ENCODE measurements at regions not wholly inside any gene's neighbourhood (a gene's known extent, or its start where the extent isn't known, plus 50 kb on each side); places are given as distances from the start of the nearest gene placed in this dataset.

- DNase-seq, result no peak
Observed at GRCh38 chr2:220188031-220188430, 560.6 kb downstream of the SLC4A3 start.

DNA sequence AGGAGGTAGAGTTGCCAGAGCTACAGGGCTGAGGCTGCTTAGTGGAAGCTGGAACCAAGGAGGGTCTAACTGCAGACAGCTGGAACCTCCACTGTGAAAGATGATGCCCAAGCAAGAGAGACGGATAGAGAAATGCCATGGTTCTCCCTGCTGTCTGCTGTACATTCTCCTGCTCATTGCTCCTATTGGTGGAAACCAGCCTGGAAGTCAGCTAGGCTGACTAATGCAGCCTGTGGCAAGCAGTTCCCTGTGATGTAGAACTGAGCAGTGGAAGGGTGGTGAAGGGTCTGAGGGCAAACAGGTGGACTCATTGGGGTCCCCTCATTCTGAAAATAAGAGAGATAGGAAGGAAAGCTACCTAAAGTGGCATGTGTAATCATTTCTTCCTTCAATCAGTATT lies 563.6 kb downstream of the SLC4A3 start:
- no peak for DNase-seq

DNA sequence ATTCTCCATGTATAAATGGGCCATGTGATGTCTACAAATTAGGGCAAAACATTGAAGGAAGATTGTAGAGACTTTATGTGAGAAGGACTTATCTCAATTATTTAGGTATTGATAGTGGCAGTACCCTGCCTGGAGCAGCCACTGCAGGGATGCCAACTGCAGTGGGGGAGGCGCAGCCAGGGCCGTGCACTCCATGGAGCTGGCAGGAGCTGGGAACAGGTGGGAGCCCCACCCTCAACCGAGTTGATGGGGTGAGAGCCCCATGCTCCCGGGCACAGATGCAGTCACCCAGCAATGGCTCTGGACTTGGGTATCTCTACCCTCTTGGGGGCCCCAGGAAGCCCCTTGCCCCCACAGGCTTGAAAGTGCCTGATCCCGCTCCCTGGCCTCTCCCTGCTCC lies 564.3 kb downstream of the SLC4A3 start:
- DNase-seq, result no peak

DNA sequence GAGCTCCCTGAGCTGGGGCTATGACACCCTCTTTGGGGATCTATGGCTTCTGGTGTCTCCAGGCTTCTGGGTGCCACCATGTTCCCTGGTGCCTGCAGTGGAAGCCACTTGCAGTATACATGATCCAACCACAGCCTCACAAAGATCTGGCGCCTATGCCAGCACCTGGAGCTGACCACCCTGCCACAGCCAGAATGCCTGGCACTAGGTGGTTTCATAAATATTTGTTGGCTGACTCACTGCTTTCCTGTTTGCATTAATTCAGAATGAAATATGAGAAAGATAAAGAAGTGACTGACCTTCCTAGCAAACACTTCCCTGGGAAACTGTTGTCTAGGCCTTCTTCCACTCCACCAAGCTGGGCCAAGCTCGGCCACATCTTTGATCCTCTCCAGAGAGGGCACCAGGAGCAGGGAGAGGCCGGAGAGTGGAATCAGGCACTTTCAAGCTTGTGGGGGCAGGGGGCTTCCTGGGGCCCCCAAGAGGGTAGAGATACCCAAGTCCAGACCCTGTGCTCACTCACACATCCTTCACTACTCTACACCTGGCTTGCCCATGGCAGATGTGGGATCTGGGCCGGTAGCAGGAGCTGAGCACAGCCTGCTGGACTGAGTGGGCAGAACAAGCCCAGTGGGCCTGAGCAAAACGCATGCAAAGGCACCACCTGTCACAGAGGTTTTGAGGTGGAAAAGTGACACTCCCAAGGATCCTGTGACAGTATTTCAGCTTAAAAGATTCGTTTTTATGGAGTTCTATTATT lies 565.7 kb downstream of the SLC4A3 start:
- DNase-seq, result no peak

GRCh38 chr2:220194630-220195584 lies 567.5 kb downstream of the SLC4A3 start:
- DNase-seq, result peak; percentile 23

DNA sequence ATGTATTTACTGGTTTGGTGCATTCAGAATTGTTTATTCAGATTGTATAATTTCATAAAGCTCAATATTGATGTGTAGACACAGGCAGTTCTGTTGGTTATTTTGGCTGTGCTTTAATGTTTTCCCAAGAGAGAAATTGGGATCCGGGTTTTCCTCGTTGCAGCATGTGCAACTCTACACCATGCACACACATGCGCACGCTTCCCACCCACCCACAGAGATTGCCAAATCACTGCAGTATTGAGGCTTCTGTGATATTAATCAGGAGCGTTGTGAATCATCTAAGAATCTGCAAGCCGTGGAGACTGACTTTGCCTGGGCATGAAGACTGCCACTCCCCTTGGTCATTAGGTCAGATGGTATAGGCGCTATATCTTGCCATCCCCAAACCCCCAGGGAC lies 571.5 kb downstream of the SLC4A3 start:
- DNase-seq, result no peak

- no peak for DNase-seq
Observed at GRCh38 chr2:220202066-220202465, 574.6 kb downstream of the SLC4A3 start.

- no peak for DNase-seq
Observed at GRCh38 chr2:220209093-220209492, 581.7 kb downstream of the SLC4A3 start.

GRCh38 chr2:220209751-220210150 lies 582.3 kb downstream of the SLC4A3 start:
- no peak for DNase-seq

- no peak for DNase-seq
Observed at GRCh38 chr2:220212296-220213080, 585.1 kb downstream of the SLC4A3 start.

DNA sequence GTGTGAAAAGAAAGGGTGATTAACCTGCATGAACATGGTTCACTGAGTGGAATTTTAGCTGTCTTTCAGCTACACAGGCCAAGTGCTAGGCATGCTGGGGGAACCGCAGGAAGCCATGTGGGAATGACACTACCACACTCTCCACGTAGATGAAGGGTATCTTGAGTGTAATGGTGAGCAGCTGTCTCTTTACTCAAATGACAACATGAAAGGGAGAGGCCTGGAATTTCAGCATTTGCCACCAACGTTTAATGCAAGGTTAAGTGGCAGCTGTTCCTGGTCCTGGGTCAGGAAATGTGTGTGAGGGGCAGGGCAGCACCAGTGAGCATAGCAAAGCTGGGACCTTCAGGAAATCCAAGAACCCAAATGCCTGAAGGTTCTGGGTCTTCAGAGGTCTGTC lies 588.4 kb downstream of the SLC4A3 start:
- DNase-seq, result peak; percentile 30

DNA sequence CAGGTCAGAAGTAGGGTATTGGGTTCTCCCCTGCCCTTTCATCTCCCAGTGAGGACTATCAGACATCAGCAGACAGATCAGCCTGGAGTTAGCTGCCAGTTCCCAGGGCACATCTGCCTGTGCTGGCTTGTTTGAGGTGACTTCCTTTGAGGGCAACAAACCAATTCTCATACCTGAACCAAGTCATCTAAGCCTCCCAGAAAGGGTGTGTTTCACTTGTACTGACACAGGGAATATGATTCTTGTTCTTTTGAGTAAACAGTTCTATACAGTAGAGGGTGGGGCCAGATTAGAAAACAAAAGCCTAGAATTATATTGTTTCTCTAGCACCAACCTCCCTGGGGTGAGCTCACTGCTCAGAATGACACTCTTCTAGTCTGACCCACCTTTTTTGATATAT lies 591.9 kb downstream of the SLC4A3 start:
- DNase-seq, result no peak

- DNase-seq, result no peak
Observed at GRCh38 chr2:220220009-220220408, 592.6 kb downstream of the SLC4A3 start.

DNA sequence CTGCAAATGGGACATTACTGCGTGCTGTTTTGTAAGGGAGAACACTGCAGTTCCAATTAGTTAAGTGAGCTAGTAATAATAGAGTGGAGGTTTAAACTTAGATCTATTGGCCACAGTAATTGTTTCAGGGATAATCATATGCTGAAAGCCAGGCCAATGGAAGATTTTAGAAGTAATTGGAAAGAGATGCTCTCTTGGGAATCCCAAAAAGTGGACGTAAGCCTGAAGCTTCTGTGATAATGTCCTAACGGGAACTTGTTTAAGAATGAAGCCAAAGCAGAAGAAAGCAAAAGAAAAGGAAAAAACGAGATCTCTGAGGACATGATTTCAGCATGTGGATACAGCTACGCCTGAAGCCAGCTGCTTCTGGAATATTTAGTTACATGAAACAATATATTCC lies 594.6 kb downstream of the SLC4A3 start:
- no peak for DNase-seq

GRCh38 chr2:220224691-220225543 lies 597.5 kb downstream of the SLC4A3 start:
- no peak for DNase-seq

DNA sequence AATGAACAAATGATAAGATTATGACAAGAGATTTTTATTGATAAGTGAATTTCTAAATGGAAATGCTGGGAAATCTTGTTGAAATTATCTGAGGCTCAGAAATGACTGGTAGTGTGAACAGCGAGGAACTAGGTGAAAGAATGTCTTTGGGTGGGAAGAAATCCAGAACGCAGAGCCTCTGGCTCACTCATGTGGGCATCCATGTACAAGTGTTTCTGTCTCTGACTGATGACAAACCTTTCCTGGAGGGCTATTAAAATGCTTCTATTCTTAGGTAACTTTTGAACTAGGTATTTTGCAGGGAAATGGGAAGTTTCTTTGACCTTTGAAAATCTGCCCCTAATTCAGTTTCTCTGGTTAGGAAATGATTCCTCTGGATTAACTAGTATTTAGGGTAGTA lies 598.6 kb downstream of the SLC4A3 start:
- DNase-seq, result no peak

GRCh38 chr2:220226546-220226945 lies 599.1 kb downstream of the SLC4A3 start:
- no peak for DNase-seq

GRCh38 chr2:220227266-220227920 lies 600.0 kb downstream of the SLC4A3 start:
- no peak for DNase-seq

GRCh38 chr2:220228310-220229006 lies 601.0 kb downstream of the SLC4A3 start:
- no peak for DNase-seq

DNA sequence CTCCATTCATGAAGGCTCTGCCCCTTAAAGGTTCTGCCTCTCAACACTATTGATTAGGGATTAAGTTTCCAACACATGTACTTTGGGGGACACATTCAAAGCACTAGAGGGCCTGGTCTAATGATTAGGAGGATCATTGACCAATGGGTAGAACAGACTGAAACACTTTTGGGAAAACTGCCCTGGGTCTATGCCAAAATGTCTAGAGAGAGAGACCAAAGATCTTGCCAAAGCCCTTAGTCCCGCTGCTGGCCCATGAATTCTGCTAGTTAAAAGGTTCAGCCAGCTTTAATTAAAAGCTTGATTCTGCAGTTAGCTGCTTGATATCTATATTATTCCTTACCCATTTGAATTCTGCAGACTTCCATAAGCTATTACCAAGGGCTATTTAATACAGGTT lies 613.2 kb downstream of the SLC4A3 start:
- no peak for DNase-seq

DNA sequence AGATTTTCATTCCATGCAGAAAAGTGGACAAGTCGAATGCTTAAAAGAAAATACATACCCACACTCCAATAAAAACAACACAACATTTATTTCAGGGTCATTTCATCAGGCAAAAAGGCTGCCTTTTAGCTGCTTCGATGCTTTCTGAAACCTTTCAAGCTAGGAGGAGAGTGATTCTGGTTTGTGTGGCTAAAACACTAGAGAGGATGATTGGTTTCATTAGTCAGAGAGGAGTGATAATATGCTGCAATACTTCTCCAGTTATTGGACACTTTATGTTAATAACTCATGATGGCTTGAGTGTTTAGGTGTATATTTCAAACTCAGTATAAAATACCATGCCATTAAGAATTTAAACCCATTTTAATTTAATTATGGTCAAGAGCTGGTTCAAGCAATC lies 614.0 kb downstream of the SLC4A3 start:
- peak; percentile 16 for DNase-seq
